HUES48 (cell line): ENCODE measurements at regions not wholly inside any gene's neighbourhood (a gene's known extent, or its start where the extent isn't known, plus 50 kb on each side); places are given as distances from the start of the nearest gene placed in this dataset.
"Not testable (repeated sequence)": the region's sequence is repeated elsewhere in the genome, so short reads cannot be mapped to it uniquely, and the experiment has no call there.

Experiments used
- H3K27ac ChIP-seq: one replicate; pipeline ENCODE4 v1.7.0; 2013; ENCODE audit warnings: low read depth, low read length, inconsistent platforms
- H3K27me3 ChIP-seq: 2 replicates; pipeline ENCODE4 v1.6.1; 2013; ENCODE audit warnings: mild to moderate bottlenecking, low read length; ENCODE audit not compliant: control insufficient read depth, insufficient read depth
- H3K36me3 ChIP-seq: 2 replicates; pipeline ENCODE4 v1.6.1; 2013; ENCODE audit warnings: low read length; ENCODE audit not compliant: control insufficient read depth, insufficient read depth
- H3K4me1 ChIP-seq: 2 replicates; pipeline ENCODE4 v1.6.1; 2013; ENCODE audit warnings: mild to moderate bottlenecking, low read length; ENCODE audit not compliant: control insufficient read depth, insufficient read depth
- H3K4me3 ChIP-seq: 2 replicates; pipeline ENCODE4 v1.5.1; 2013; ENCODE audit warnings: mild to moderate bottlenecking, low read depth, low read length
- H3K9ac ChIP-seq: 2 replicates; pipeline ENCODE4 v1.6.1; 2013; ENCODE audit warnings: mild to moderate bottlenecking, low read depth, low read length, moderate library complexity
- H3K9me3 ChIP-seq: 2 replicates; pipeline ENCODE4 v1.6.1; 2013; ENCODE audit warnings: low read length; ENCODE audit not compliant: control insufficient read depth, insufficient read depth

GRCh38 chr2:78814331-78814986, 211.0 kb upstream of the REG3G start:
- Histone ChIP-seq H3K27ac (no peak overlapping the region), H3K9me3 (no peaks in the 10 kb centered on the region), H3K36me3 (no peaks in the 10 kb centered on the region), H3K4me3 (no peak overlapping the region), H3K27me3 (no peaks in the 10 kb centered on the region), H3K9ac (no peak overlapping the region), H3K4me1 (no peaks in the 10 kb centered on the region)

GRCh38 chr2:78817430-78817829, 208.1 kb upstream of the REG3G start:
- no peaks in the 10 kb centered on the region for H3K4me1 ChIP-seq
- no peak overlapping the region for H3K4me3 ChIP-seq
- H3K9ac ChIP-seq, result no peak overlapping the region
- no peak overlapping the region for H3K27ac ChIP-seq
- no peaks in the 10 kb centered on the region for H3K9me3 ChIP-seq
- no peaks in the 10 kb centered on the region for H3K27me3 ChIP-seq
- H3K36me3 ChIP-seq, result no peaks in the 10 kb centered on the region

- no peak overlapping the region for H3K4me3 ChIP-seq
- H3K4me1 ChIP-seq, result no peaks in the 10 kb centered on the region
- no peak overlapping the region for H3K27ac ChIP-seq
- no peak overlapping the region for H3K9ac ChIP-seq
- peaks cover 14% of the 10 kb centered on the region for H3K27me3 ChIP-seq
- H3K36me3 ChIP-seq, result no peaks in the 10 kb centered on the region
- peaks cover 1% of the 10 kb centered on the region; the same call in 1 of the 2 replicates for H3K9me3 ChIP-seq
These were observed 193.0 kb upstream of the REG3G start for GRCh38 chr2:78832481-78832880.

GRCh38 chr2:78839259-78839658, 186.2 kb upstream of the REG3G start:
- Histone ChIP-seq H3K27ac (peak overlapping the region; percentile 89), H3K9ac (no peak overlapping the region), H3K36me3 (no peaks in the 10 kb centered on the region), H3K27me3 (peaks cover 58% of the 10 kb centered on the region), H3K4me3 (peak overlapping the region; percentile 29; the same call in 1 of the 2 replicates), H3K4me1 (peaks cover 19% of the 10 kb centered on the region), H3K9me3 (peaks cover 3% of the 10 kb centered on the region; the same call in 1 of the 2 replicates)

- not testable (repeated sequence) for H3K27ac ChIP-seq, H3K9ac ChIP-seq
- H3K27me3 ChIP-seq, result peaks cover 58% of the 10 kb centered on the region
These were observed 185.2 kb upstream of the REG3G start for GRCh38 chr2:78840311-78840710.

GRCh38 chr2:78845664-78846185, 179.8 kb upstream of the REG3G start:
- Histone ChIP-seq H3K36me3 (no peaks in the 10 kb centered on the region), H3K9me3 (no peaks in the 10 kb centered on the region), H3K27ac (no peak overlapping the region), H3K9ac (no peak overlapping the region), H3K27me3 (peaks cover 19% of the 10 kb centered on the region), H3K4me1 (no peaks in the 10 kb centered on the region), H3K4me3 (no peak overlapping the region)

More at GRCh38 chr2:78840311-78840710, 185.2 kb upstream of the REG3G start:
- peaks cover 19% of the 10 kb centered on the region for H3K4me1 ChIP-seq
- not testable (repeated sequence) for H3K4me3 ChIP-seq, H3K36me3 ChIP-seq, H3K9me3 ChIP-seq

GRCh38 chr2:78861546-78861945, 164.0 kb upstream of the REG3G start:
- no peaks in the 10 kb centered on the region for H3K36me3 ChIP-seq
- H3K4me3 ChIP-seq, result no peak overlapping the region
- H3K27me3 ChIP-seq, result no peaks in the 10 kb centered on the region

GRCh38 chr2:78864205-78864604, 161.3 kb upstream of the REG3G start:
- no peak overlapping the region for H3K27ac ChIP-seq
- no peak overlapping the region for H3K4me3 ChIP-seq
- H3K36me3 ChIP-seq, result no peaks in the 10 kb centered on the region
- H3K9ac ChIP-seq, result no peak overlapping the region
- no peaks in the 10 kb centered on the region for H3K9me3 ChIP-seq
- H3K27me3 ChIP-seq, result no peaks in the 10 kb centered on the region
- no peaks in the 10 kb centered on the region for H3K4me1 ChIP-seq

More at GRCh38 chr2:78861546-78861945, 164.0 kb upstream of the REG3G start:
- no peak overlapping the region for H3K27ac ChIP-seq
- H3K4me1 ChIP-seq, result no peaks in the 10 kb centered on the region
- no peaks in the 10 kb centered on the region for H3K9me3 ChIP-seq
- H3K9ac ChIP-seq, result no peak overlapping the region

- Histone ChIP-seq H3K4me3 (no peak overlapping the region), H3K4me1 (no peaks in the 10 kb centered on the region)
These were observed 159.8 kb upstream of the REG3G start for GRCh38 chr2:78865667-78866066.

GRCh38 chr2:78870343-78870967, 155.0 kb upstream of the REG3G start:
- Histone ChIP-seq H3K36me3 (no peaks in the 10 kb centered on the region), H3K9ac (no peak overlapping the region), H3K9me3 (no peaks in the 10 kb centered on the region), H3K27me3 (no peaks in the 10 kb centered on the region), H3K4me3 (no peak overlapping the region), H3K4me1 (no peaks in the 10 kb centered on the region), H3K27ac (no peak overlapping the region)

More at GRCh38 chr2:78865667-78866066, 159.8 kb upstream of the REG3G start:
- Histone ChIP-seq H3K27ac (no peak overlapping the region), H3K9ac (no peak overlapping the region), H3K27me3 (no peaks in the 10 kb centered on the region), H3K9me3 (no peaks in the 10 kb centered on the region), H3K36me3 (no peaks in the 10 kb centered on the region)

- Histone ChIP-seq H3K27me3 (no peaks in the 10 kb centered on the region), H3K4me1 (no peaks in the 10 kb centered on the region), H3K9ac (no peak overlapping the region), H3K9me3 (no peaks in the 10 kb centered on the region), H3K36me3 (no peaks in the 10 kb centered on the region), H3K4me3 (no peak overlapping the region), H3K27ac (no peak overlapping the region)
These were observed 152.0 kb upstream of the REG3G start for GRCh38 chr2:78873526-78873925.
